Thoracic aorta (tissue), 2 donors: ENCODE measurements at regions not wholly inside any gene's neighbourhood (a gene's known extent, or its start where the extent isn't known, plus 50 kb on each side); places are given as distances from the start of the nearest gene placed in this dataset.
"Not testable (repeated sequence)": the region's sequence is repeated elsewhere in the genome, so short reads cannot be mapped to it uniquely, and the experiment has no call there.

Source experiments
- ATAC-seq: fragments of 150-250 bp; one replicate; pipeline ENCODE4 v1.8.0; 2017; ENCODE audit warnings: low read depth; ENCODE audit not compliant: insufficient number of reproducible peaks, low FRiP score
- DNase-seq: peaks from one replicate; pipeline ENCODE4 v3.0.0-alpha.2; 2020; ENCODE audit warnings: low spot score
- H3K27ac ChIP-seq, 2 donors: fragments of 200-600 bp; sonication (generic); 1 replicate in 1 of 2; 2 replicates in 1 of 2; pipeline ENCODE4 v1.5.1; 2016; ENCODE audit warnings: mild to moderate bottlenecking in 2 of 2, moderate library complexity in 2 of 2
- H3K27me3 ChIP-seq: fragments of 200-600 bp; sonication (generic); replicated peaks from 2 replicates; pipeline ENCODE4 v1.6.0; 2016; ENCODE audit warnings: mild to moderate bottlenecking; ENCODE audit not compliant: insufficient read depth
- H3K36me3 ChIP-seq: fragments of 200-600 bp; sonication (generic); one replicate; pipeline ENCODE4 v1.5.1; 2016
- H3K4me1 ChIP-seq, 2 donors: fragments of 200-600 bp; sonication (generic); 1 replicate in 1 of 2; 2 replicates in 1 of 2; pipeline versions ENCODE4 v1.5.1 to v1.6.0; 2016; ENCODE audit warnings: low read depth in 2 of 2, mild to moderate bottlenecking in 1 of 2; ENCODE audit not compliant: control insufficient read depth in 1 of 2
- H3K4me3 ChIP-seq: fragments of 200-600 bp; sonication (generic); 2 replicates; pipeline ENCODE4 v1.5.1; 2016; ENCODE audit warnings: mild to moderate bottlenecking
- H3K9me3 ChIP-seq: fragments of 200-600 bp; sonication (generic); 2 replicates; pipeline ENCODE4 v1.5.1; 2016
- CTCF ChIP-seq: fragments of 200-600 bp; sonication (generic); IDR thresholded peaks from one replicate; pipeline ENCODE4 v1.5.1; 2019; ENCODE audit warnings: antibody characterized with exemption

- DNase-seq (no peak), ATAC-seq (no peak)
- Histone ChIP-seq H3K4me1 (peaks cover 6 to 10% of the 10 kb centered on the region in 2 donors), H3K4me3 (no peak overlapping the region), H3K36me3 (no peaks in the 10 kb centered on the region), H3K9me3 (no peaks in the 10 kb centered on the region), H3K27me3 (no peaks in the 10 kb centered on the region), H3K27ac (no peak overlapping the region)
- no peak for TF ChIP-seq CTCF
These were observed 212.1 kb downstream of the KCNRG start for GRCh38 chr13:50227361-50227760.

- H3K9me3 ChIP-seq: no peaks in the 10 kb centered on the region
- TF ChIP-seq CTCF: no peak
- DNase-seq: no peak
- no peaks in the 10 kb centered on the region for H3K4me1 ChIP-seq
- no peaks in the 10 kb centered on the region for H3K27me3 ChIP-seq
- no peaks in the 10 kb centered on the region for H3K36me3 ChIP-seq
- no peak for ATAC-seq
- no peak overlapping the region for H3K4me3 ChIP-seq
- no peak overlapping the region for H3K27ac ChIP-seq
These were observed 213.3 kb downstream of the KCNRG start for GRCh38 chr13:50228527-50228926.

GRCh38 chr13:50229960-50230661 is 214.9 kb downstream of the KCNRG start:
- Histone ChIP-seq H3K27me3 (no peaks in the 10 kb centered on the region), H3K4me3 (no peak overlapping the region), H3K9me3 (no peaks in the 10 kb centered on the region), H3K27ac (no peak overlapping the region), H3K36me3 (no peaks in the 10 kb centered on the region), H3K4me1 (no peaks in the 10 kb centered on the region)
- no peak for ATAC-seq
- no peak for DNase-seq
- no peak for TF ChIP-seq CTCF

GRCh38 chr13:50230662-50230978 is 215.4 kb downstream of the KCNRG start:
- no peak for TF ChIP-seq CTCF
- DNase-seq (no peak), ATAC-seq (no peak)
- Histone ChIP-seq H3K4me1 (no peaks in the 10 kb centered on the region), H3K27me3 (no peaks in the 10 kb centered on the region), H3K4me3 (no peak overlapping the region), H3K27ac (no peak overlapping the region), H3K9me3 (no peaks in the 10 kb centered on the region), H3K36me3 (no peaks in the 10 kb centered on the region)

- ATAC-seq, DNase-seq, H3K4me3 ChIP-seq: not testable (repeated sequence)
These were observed 218.3 kb downstream of the KCNRG start for GRCh38 chr13:50233574-50233973.

More at GRCh38 chr13:50233574-50233973, 218.3 kb downstream of the KCNRG start:
- not testable (repeated sequence) for H3K36me3 ChIP-seq, H3K4me1 ChIP-seq, H3K9me3 ChIP-seq, H3K27me3 ChIP-seq, H3K27ac ChIP-seq
